Type B pancreatic cell (in vitro differentiated cells): ENCODE measurements at regions not wholly inside any gene's neighbourhood (a gene's known extent, or its start where the extent isn't known, plus 50 kb on each side); places are given as distances from the start of the nearest gene placed in this dataset.

Source experiments
- DNase-seq: peaks from one replicate; pipeline ENCODE4 v3.0.0; 2021; ENCODE audit warnings: mixed read lengths; ENCODE audit not compliant: unreplicated experiment; ENCODE audit errors: extremely low spot score
- H3K27ac Mint-ChIP-seq: 2 replicates; pipeline ENCODE4 v1.8.0; 2021; ENCODE audit warnings: mild to moderate bottlenecking, mixed read lengths
- H3K27me3 Mint-ChIP-seq: 2 replicates; pipeline ENCODE4 v1.8.0; 2021; ENCODE audit warnings: mixed read lengths
- H3K36me3 Mint-ChIP-seq: 2 replicates; pipeline ENCODE4 v1.8.0; 2021; ENCODE audit warnings: mixed read lengths
- H3K4me1 Mint-ChIP-seq: one replicate; pipeline ENCODE4 v1.8.0; 2021; ENCODE audit warnings: mixed read lengths; ENCODE audit not compliant: unreplicated experiment
- H3K4me3 Mint-ChIP-seq: 2 replicates; pipeline ENCODE4 v1.8.0; 2021; ENCODE audit warnings: mild to moderate bottlenecking, mixed read lengths
- H3K9me3 Mint-ChIP-seq: 2 replicates; pipeline ENCODE4 v1.8.0; 2021; ENCODE audit warnings: mixed read lengths
- CTCF ChIP-seq: fragments of 200-600 bp; sonication (generic); conservative IDR thresholded peaks from 2 replicates; pipeline ENCODE4 v1.5.0; 2021; ENCODE audit warnings: antibody characterized with exemption, mild to moderate bottlenecking

- Mint-ChIP-seq H3K4me1 (peaks cover 6% of the 10 kb centered on the region), H3K4me3 (peak overlapping the region; percentile 89), H3K27me3 (peaks cover 52% of the 10 kb centered on the region), H3K27ac (no peak overlapping the region), H3K9me3 (no peaks in the 10 kb centered on the region), H3K36me3 (no peaks in the 10 kb centered on the region)
- DNase-seq = peak; percentile 75
- TF ChIP-seq CTCF = no peak
Measured at GRCh38 chr4:180057891-180058671, 2185.1 kb upstream of the TENM3 start.

DNA sequence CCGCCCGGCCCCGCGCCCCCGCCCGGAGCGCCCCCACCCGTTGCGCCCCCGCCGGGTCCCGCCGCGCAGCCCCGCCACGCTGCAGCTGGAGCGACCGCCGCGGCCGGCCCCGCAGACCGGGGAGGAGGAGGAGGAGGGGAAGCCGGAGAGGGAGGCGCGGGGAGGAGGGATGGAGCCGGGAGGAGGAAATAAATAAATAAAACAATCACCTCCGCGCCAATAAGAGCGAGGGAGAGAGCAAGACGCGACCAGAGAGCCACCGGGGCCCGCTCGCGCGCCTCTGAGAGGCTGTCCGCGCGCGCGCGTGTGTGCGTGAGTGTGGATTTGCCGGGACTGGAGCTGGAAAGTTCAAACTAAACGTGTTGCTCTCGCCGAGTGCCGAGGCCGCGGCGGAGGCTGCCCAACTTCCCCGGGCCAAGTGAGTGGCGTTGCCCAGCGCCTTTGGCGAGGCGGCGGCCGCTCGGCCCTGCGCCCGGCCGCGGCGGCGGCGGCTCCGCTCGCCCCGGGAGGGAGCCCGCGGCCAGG is 2184.4 kb upstream of the TENM3 start:
- H3K4me1 Mint-ChIP-seq = peaks cover 6% of the 10 kb centered on the region
- no peak overlapping the region for H3K27ac Mint-ChIP-seq
- H3K27me3 Mint-ChIP-seq = peaks cover 52% of the 10 kb centered on the region
- peak overlapping the region; percentile 94 for H3K4me3 Mint-ChIP-seq
- H3K9me3 Mint-ChIP-seq = no peaks in the 10 kb centered on the region
- no peak for TF ChIP-seq CTCF
- peak; percentile 78 for DNase-seq
- H3K36me3 Mint-ChIP-seq = no peaks in the 10 kb centered on the region

DNA sequence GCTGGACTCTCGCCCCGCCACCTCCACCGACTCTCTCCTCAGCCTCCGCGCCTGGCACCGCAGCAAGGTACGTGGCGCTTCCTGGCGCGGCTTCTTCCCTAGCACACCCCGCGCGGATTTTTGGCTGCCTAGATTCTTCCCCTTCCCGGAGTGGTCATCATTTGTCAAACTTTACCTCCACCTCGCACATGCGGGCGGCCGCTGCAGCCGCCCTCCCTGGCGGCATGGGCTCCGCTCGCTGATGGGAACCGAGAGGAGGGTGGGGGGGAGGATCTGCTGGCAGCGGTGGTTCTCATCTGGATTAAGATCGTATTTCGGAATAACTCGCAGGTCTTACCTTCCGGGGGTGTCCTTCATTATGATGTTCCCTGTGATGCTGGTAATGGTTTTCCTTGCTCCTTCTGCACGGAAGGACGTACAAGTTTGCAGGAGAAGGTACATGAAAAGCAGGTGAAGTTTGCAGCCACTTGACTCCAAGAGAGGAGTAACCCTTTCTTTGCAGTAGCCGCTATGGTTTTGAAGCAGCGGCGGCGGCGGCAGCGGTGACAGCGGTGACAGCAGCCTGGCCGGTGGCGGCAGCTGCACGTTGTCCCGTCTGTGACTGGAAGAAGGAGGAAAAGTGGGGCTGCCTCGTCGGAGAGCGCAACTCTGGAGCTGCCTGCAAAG is 2183.9 kb upstream of the TENM3 start:
- Mint-ChIP-seq H3K9me3 (no peaks in the 10 kb centered on the region), H3K4me3 (peak overlapping the region; percentile 94), H3K27ac (peak overlapping the region; percentile 84), H3K27me3 (peaks cover 48% of the 10 kb centered on the region), H3K36me3 (no peaks in the 10 kb centered on the region), H3K4me1 (peaks cover 6% of the 10 kb centered on the region)
- TF ChIP-seq CTCF = no peak
- no peak for DNase-seq

DNA sequence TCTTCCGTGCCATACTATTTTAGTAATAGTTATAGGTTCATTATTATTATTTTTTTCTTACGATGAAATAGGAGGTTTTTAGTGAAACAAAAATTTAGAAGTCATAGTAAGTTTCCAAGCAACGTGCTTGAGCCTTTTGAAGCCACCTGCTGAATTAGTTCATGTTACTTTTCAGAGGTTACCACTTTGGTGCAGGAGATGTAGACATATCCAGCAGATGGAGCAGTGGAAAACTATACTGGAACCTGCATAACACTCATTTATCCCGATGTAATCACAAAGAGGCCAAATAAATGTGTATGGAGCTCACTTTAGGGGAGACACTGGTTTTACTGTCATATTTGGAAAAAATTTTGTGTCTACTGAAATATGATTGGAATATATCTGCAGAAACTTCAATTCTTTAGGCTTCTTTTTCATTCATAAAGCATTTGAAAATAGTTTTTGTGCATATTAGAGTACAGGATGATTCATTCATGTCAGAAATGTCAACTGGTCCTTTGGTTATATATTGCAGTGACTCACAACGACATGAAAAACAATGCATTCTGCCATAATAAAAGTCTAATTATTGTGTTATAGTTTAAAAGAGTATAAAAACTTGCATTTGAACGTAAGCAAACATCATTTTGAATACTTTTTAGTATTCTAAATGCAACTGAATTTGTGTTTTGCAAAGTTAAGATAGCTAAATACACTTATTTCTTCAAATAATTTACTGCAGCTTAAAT is 2182.9 kb upstream of the TENM3 start:
- TF ChIP-seq CTCF = peak; percentile 49
- Mint-ChIP-seq H3K4me1 (peaks cover 6% of the 10 kb centered on the region), H3K27me3 (peaks cover 45% of the 10 kb centered on the region), H3K27ac (peak overlapping the region; percentile 84), H3K4me3 (peak overlapping the region; percentile 94), H3K36me3 (no peaks in the 10 kb centered on the region), H3K9me3 (no peaks in the 10 kb centered on the region)
- no peak for DNase-seq

DNA sequence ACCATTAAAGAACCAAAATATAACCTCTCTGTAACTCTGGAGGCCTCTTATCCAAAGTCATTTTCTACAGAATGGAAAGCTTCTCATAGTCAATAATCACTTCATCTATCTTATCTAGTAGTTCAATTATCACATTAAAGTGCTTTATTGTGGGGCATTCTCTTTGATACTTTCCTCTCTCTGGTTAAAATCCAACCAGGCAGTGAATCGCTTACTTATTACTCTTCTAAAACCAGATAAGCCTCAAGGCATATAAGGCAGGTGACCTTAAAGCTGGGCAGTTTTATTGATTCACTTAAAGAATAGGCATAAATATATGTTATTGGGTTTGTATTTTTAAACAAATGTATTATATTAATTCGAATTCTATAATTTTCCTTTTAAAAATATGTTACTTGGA is 2162.1 kb upstream of the TENM3 start:
- no peak for TF ChIP-seq CTCF
- Mint-ChIP-seq H3K4me1 (peaks cover 18% of the 10 kb centered on the region), H3K36me3 (no peaks in the 10 kb centered on the region), H3K4me3 (no peak overlapping the region), H3K9me3 (no peaks in the 10 kb centered on the region), H3K27me3 (peaks cover 2% of the 10 kb centered on the region), H3K27ac (no peak overlapping the region)
- no peak for DNase-seq
